K562 (cell line): ENCODE measurements at regions not wholly inside any gene's neighbourhood (a gene's known extent, or its start where the extent isn't known, plus 50 kb on each side); places are given as distances from the start of the nearest gene placed in this dataset.

Experiments
- DPF2 ChIP-seq: fragments of 450-650 bp; IDR thresholded peaks from 2 replicates; pipeline ENCODE4 v1.6.1; 2016
- ESRRA ChIP-seq: fragments of 450-650 bp; IDR thresholded peaks from 2 replicates; pipeline ENCODE4 v1.6.1; 2014; ENCODE audit warnings: low read depth, mild to moderate bottlenecking, moderate library complexity, borderline replicate concordance
- JUN ChIP-seq, 2 experiments: sonication (generic) in 1 of 2; formaldehyde crosslinking in 1 of 2; IDR thresholded peaks; 2 replicates each; pipeline versions ENCODE4 v1.6.1 to v1.8.0; 2012 to 2022; ENCODE audit warnings: borderline replicate concordance in 2 of 2, mild to moderate bottlenecking in 2 of 2, improper control_type of control experiment in 1 of 2, low read depth in 1 of 2, low read length in 1 of 2, missing genetic modification reagents in 1 of 2
- L3MBTL2 ChIP-seq: fragments of 450-650 bp; IDR thresholded peaks from 2 replicates; pipeline ENCODE4 v1.6.1; 2016; ENCODE audit warnings: mild to moderate bottlenecking, moderate library complexity
- MXI1 ChIP-seq: IDR thresholded peaks from 2 replicates; pipeline ENCODE4 v1.6.1; 2011; ENCODE audit warnings: low read depth, mild to moderate bottlenecking, improper control_type of control experiment, low read length
- TRIM28 ChIP-seq: fragments of 450-650 bp; IDR thresholded peaks from 2 replicates; pipeline ENCODE4 v1.6.1; 2017
- TF ChIP-seq, protein P1 (sequence below), 2 experiments: fragments of 450-650 bp; IDR thresholded peaks; 2 replicates each; pipeline ENCODE4 v1.6.1; 2018; ENCODE audit warnings: mild to moderate bottlenecking in 2 of 2, low read depth in 1 of 2; ENCODE audit not compliant: partially characterized antibody in 2 of 2
- TF ChIP-seq, protein P2 (sequence below): fragments of 450-650 bp; IDR thresholded peaks from 2 replicates; pipeline ENCODE4 v1.6.1; 2016
- TF ChIP-seq, protein P3 (sequence below): sonication (generic); formaldehyde crosslinking; IDR thresholded peaks from 2 replicates; pipeline ENCODE4 v1.8.0; 2023; ENCODE audit warnings: missing genetic modification reagents, mild to moderate bottlenecking, borderline replicate concordance
- TF ChIP-seq, protein P4 (sequence below): fragments of 450-650 bp; formaldehyde crosslinking; IDR thresholded peaks from 2 replicates; pipeline ENCODE4 v1.4.0; 2020; ENCODE audit warnings: mild to moderate bottlenecking, mixed read lengths

DNA sequence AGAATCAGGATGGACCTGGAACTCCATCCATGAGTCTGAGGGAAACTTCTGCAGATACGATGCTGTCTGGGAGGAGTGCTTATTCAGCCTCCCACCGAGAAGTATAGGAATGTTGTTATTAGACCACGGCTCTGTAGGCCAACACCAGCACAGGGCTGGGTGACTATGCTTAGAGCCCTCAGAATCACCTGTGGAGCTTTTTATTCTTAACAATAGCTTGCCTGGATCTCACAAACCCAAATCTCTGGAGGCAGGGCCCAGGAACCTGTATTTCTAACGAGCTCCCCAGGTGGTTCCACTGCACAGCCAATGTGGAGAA lies 55.6 kb upstream of the ARID5B start:
- TF ChIP-seq ESRRA (no peak), DPF2 (no peak), L3MBTL2 (no peak), MXI1 (no peak), TRIM28 (no peak), JUN (IDR thresholded peaks at IDR 0.05; ENCODE audit: borderline replicate concordance, low read depth, low read length) (no peak), JUN (CRISPR knock-in tag; IDR thresholded peaks at IDR 0.05; ENCODE audit: borderline replicate concordance) (no peak)
- TF ChIP-seq, protein P1, sequence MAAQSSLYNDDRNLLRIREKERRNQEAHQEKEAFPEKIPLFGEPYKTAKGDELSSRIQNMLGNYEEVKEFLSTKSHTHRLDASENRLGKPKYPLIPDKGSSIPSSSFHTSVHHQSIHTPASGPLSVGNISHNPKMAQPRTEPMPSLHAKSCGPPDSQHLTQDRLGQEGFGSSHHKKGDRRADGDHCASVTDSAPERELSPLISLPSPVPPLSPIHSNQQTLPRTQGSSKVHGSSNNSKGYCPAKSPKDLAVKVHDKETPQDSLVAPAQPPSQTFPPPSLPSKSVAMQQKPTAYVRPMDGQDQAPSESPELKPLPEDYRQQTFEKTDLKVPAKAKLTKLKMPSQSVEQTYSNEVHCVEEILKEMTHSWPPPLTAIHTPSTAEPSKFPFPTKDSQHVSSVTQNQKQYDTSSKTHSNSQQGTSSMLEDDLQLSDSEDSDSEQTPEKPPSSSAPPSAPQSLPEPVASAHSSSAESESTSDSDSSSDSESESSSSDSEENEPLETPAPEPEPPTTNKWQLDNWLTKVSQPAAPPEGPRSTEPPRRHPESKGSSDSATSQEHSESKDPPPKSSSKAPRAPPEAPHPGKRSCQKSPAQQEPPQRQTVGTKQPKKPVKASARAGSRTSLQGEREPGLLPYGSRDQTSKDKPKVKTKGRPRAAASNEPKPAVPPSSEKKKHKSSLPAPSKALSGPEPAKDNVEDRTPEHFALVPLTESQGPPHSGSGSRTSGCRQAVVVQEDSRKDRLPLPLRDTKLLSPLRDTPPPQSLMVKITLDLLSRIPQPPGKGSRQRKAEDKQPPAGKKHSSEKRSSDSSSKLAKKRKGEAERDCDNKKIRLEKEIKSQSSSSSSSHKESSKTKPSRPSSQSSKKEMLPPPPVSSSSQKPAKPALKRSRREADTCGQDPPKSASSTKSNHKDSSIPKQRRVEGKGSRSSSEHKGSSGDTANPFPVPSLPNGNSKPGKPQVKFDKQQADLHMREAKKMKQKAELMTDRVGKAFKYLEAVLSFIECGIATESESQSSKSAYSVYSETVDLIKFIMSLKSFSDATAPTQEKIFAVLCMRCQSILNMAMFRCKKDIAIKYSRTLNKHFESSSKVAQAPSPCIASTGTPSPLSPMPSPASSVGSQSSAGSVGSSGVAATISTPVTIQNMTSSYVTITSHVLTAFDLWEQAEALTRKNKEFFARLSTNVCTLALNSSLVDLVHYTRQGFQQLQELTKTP (IDR thresholded peaks at IDR 0.05; ENCODE audit: low read depth in 1 of 2, partially characterized antibody in 2 of 2), result no peak
- TF ChIP-seq, protein P2, sequence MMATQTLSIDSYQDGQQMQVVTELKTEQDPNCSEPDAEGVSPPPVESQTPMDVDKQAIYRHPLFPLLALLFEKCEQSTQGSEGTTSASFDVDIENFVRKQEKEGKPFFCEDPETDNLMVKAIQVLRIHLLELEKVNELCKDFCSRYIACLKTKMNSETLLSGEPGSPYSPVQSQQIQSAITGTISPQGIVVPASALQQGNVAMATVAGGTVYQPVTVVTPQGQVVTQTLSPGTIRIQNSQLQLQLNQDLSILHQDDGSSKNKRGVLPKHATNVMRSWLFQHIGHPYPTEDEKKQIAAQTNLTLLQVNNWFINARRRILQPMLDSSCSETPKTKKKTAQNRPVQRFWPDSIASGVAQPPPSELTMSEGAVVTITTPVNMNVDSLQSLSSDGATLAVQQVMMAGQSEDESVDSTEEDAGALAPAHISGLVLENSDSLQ, result no peak
- TF ChIP-seq, protein P3, sequence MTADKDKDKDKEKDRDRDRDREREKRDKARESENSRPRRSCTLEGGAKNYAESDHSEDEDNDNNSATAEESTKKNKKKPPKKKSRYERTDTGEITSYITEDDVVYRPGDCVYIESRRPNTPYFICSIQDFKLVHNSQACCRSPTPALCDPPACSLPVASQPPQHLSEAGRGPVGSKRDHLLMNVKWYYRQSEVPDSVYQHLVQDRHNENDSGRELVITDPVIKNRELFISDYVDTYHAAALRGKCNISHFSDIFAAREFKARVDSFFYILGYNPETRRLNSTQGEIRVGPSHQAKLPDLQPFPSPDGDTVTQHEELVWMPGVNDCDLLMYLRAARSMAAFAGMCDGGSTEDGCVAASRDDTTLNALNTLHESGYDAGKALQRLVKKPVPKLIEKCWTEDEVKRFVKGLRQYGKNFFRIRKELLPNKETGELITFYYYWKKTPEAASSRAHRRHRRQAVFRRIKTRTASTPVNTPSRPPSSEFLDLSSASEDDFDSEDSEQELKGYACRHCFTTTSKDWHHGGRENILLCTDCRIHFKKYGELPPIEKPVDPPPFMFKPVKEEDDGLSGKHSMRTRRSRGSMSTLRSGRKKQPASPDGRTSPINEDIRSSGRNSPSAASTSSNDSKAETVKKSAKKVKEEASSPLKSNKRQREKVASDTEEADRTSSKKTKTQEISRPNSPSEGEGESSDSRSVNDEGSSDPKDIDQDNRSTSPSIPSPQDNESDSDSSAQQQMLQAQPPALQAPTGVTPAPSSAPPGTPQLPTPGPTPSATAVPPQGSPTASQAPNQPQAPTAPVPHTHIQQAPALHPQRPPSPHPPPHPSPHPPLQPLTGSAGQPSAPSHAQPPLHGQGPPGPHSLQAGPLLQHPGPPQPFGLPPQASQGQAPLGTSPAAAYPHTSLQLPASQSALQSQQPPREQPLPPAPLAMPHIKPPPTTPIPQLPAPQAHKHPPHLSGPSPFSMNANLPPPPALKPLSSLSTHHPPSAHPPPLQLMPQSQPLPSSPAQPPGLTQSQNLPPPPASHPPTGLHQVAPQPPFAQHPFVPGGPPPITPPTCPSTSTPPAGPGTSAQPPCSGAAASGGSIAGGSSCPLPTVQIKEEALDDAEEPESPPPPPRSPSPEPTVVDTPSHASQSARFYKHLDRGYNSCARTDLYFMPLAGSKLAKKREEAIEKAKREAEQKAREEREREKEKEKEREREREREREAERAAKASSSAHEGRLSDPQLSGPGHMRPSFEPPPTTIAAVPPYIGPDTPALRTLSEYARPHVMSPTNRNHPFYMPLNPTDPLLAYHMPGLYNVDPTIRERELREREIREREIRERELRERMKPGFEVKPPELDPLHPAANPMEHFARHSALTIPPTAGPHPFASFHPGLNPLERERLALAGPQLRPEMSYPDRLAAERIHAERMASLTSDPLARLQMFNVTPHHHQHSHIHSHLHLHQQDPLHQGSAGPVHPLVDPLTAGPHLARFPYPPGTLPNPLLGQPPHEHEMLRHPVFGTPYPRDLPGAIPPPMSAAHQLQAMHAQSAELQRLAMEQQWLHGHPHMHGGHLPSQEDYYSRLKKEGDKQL (CRISPR knock-in tag), result no peak
- TF ChIP-seq, protein P4, sequence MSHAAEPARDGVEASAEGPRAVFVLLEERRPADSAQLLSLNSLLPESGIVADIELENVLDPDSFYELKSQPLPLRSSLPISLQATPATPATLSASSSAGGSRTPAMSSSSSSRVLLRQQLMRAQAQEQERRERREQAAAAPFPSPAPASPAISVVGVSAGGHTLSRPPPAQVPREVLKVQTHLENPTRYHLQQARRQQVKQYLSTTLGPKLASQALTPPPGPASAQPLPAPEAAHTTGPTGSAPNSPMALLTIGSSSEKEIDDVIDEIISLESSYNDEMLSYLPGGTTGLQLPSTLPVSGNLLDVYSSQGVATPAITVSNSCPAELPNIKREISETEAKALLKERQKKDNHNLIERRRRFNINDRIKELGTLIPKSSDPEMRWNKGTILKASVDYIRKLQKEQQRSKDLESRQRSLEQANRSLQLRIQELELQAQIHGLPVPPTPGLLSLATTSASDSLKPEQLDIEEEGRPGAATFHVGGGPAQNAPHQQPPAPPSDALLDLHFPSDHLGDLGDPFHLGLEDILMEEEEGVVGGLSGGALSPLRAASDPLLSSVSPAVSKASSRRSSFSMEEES (CRISPR knock-in tag), result no peak
